EL (cell line): ENCODE measurements at regions not wholly inside any gene's neighbourhood (a gene's known extent, or its start where the extent isn't known, plus 50 kb on each side); places are given as distances from the start of the nearest gene placed in this dataset.

Source experiments
- DNase-seq: peaks from one replicate; pipeline ENCODE4 v3.0.0-alpha.2; 2016

GRCh38 chr10:60461688-60462087, 72.0 kb upstream of the ANK3 start:
- DNase-seq = no peak

- no peak for DNase-seq
Observed at GRCh38 chr10:60459701-60460457, 70.2 kb upstream of the ANK3 start.

GRCh38 chr10:60456053-60456452, 66.4 kb upstream of the ANK3 start:
- peak; percentile 57 for DNase-seq

- DNase-seq = no peak
Observed at GRCh38 chr10:60454336-60454735, 64.7 kb upstream of the ANK3 start.

GRCh38 chr10:60453036-60453435, 63.4 kb upstream of the ANK3 start:
- no peak for DNase-seq

GRCh38 chr10:60450291-60450690, 60.6 kb upstream of the ANK3 start:
- DNase-seq = no peak

- no peak for DNase-seq
Observed at GRCh38 chr10:60448246-60448645, 58.6 kb upstream of the ANK3 start.

- DNase-seq = peak; percentile 48
Observed at GRCh38 chr10:60446851-60447250, 57.2 kb upstream of the ANK3 start.

GRCh38 chr10:60446070-60446833, 56.6 kb upstream of the ANK3 start:
- DNase-seq = no peak

GRCh38 chr10:60444494-60445064, 54.9 kb upstream of the ANK3 start:
- DNase-seq = peak; percentile 39

- no peak for DNase-seq
Observed at GRCh38 chr10:60443346-60443745, 53.7 kb upstream of the ANK3 start.

- no peak for DNase-seq
Observed at GRCh38 chr10:60441515-60441914, 51.8 kb upstream of the ANK3 start.

- DNase-seq = no peak
Observed at GRCh38 chr10:60439641-60440040, 50.0 kb upstream of the ANK3 start.
